Neuronal stem cell (in vitro differentiated cells): ENCODE measurements at regions not wholly inside any gene's neighbourhood (a gene's known extent, or its start where the extent isn't known, plus 50 kb on each side); places are given as distances from the start of the nearest gene placed in this dataset.
"Not testable (repeated sequence)": the region's sequence is repeated elsewhere in the genome, so short reads cannot be mapped to it uniquely, and the experiment has no call there.

Experiments
- DNase-seq: peaks from one replicate; pipeline ENCODE4 v3.0.0-alpha.2; 2013; ENCODE audit warnings: low spot score
- H2AFZ ChIP-seq: one replicate; pipeline ENCODE4 v1.6.1; 2013; ENCODE audit warnings: mild to moderate bottlenecking, low read length, inconsistent platforms
- H2AK5ac ChIP-seq: 2 replicates; pipeline ENCODE4 v1.6.1; 2013; ENCODE audit warnings: low read depth, mild to moderate bottlenecking, inconsistent platforms, low read length, moderate library complexity, mixed read lengths
- H2BK120ac ChIP-seq: 2 replicates; pipeline ENCODE4 v1.6.1; 2013; ENCODE audit warnings: low read depth, mild to moderate bottlenecking, inconsistent platforms, low read length, moderate library complexity, mixed read lengths
- H2BK12ac ChIP-seq: one replicate; pipeline ENCODE4 v1.6.1; 2013; ENCODE audit warnings: low read length, inconsistent platforms
- H2BK15ac ChIP-seq: 2 replicates; pipeline ENCODE4 v1.6.1; 2013; ENCODE audit warnings: mild to moderate bottlenecking, low read length, inconsistent platforms, mixed read lengths
- H2BK5ac ChIP-seq: one replicate; pipeline ENCODE4 v1.6.1; 2013; ENCODE audit warnings: inconsistent platforms, mild to moderate bottlenecking, low read length, moderate library complexity
- H3K14ac ChIP-seq: one replicate; pipeline ENCODE4 v1.6.1; 2013; ENCODE audit warnings: low read length, inconsistent platforms
- H3K18ac ChIP-seq: 2 replicates; pipeline ENCODE4 v1.6.1; 2013; ENCODE audit warnings: low read length, inconsistent platforms
- H3K23ac ChIP-seq: 2 replicates; pipeline ENCODE4 v1.6.1; 2013; ENCODE audit warnings: low read depth, mild to moderate bottlenecking, mixed read lengths, low read length, inconsistent platforms; ENCODE audit not compliant: poor library complexity
- H3K27ac ChIP-seq: replicated peaks from 3 replicates; pipeline ENCODE4 v1.5.1; 2013; ENCODE audit warnings: low read length, inconsistent platforms
- H3K27me3 ChIP-seq, 3 experiments: 2 replicates each; pipeline ENCODE4 v1.6.1; 2013; ENCODE audit warnings: low read length in 3 of 3, mild to moderate bottlenecking in 2 of 3, inconsistent platforms in 1 of 3, low read depth in 1 of 3, mixed read lengths in 1 of 3, moderate library complexity in 1 of 3; ENCODE audit not compliant: control insufficient read depth in 3 of 3, insufficient read depth in 3 of 3
- H3K36me3 ChIP-seq, 2 donors: replicated peaks in 1 of 2; 2 replicates each; pipeline ENCODE4 v1.6.1; 2013; ENCODE audit warnings: low read length in 2 of 2; ENCODE audit not compliant: control insufficient read depth in 2 of 2, insufficient read depth in 2 of 2
- H3K4ac ChIP-seq: 2 replicates; pipeline ENCODE4 v1.6.1; 2013; ENCODE audit warnings: inconsistent platforms, mild to moderate bottlenecking, low read length, moderate library complexity
- H3K4me1 ChIP-seq, 2 donors: 1 replicate in 1 of 2; 2 replicates in 1 of 2; pipeline ENCODE4 v1.6.1; 2013; ENCODE audit warnings: low read length in 2 of 2, low read depth in 1 of 2; ENCODE audit not compliant: control insufficient read depth in 2 of 2, insufficient read depth in 1 of 2
- H3K4me2 ChIP-seq: one replicate; pipeline ENCODE4 v1.6.1; 2013; ENCODE audit warnings: mild to moderate bottlenecking, low read length, inconsistent platforms; ENCODE audit not compliant: insufficient read depth, poor library complexity, severe bottlenecking
- H3K4me3 ChIP-seq, 2 donors: 2 replicates each; pipeline ENCODE4 v1.5.1; 2013; ENCODE audit warnings: low read length in 2 of 2, mild to moderate bottlenecking in 2 of 2, inconsistent platforms in 1 of 2, moderate library complexity in 1 of 2
- H3K79me1 ChIP-seq: one replicate; pipeline ENCODE4 v1.6.1; 2013; ENCODE audit warnings: low read depth, mild to moderate bottlenecking, inconsistent platforms, low read length, moderate library complexity
- H3K9ac ChIP-seq: one replicate; pipeline ENCODE4 v1.6.1; 2013; ENCODE audit warnings: mild to moderate bottlenecking, low read depth, low read length, inconsistent platforms; ENCODE audit not compliant: poor library complexity
- H3K9me3 ChIP-seq, 2 donors: replicated peaks in 1 of 2; 2 replicates each; pipeline versions ENCODE3 to v1.6.1; 2013; ENCODE audit warnings: low read length in 2 of 2, mild to moderate bottlenecking in 2 of 2, inconsistent platforms in 1 of 2, low read depth in 1 of 2, mixed read lengths in 1 of 2, moderate library complexity in 1 of 2; ENCODE audit not compliant: control insufficient read depth in 2 of 2, insufficient read depth in 1 of 2
- H4K8ac ChIP-seq: one replicate; pipeline ENCODE4 v1.6.1; 2013; ENCODE audit warnings: low read depth, mild to moderate bottlenecking, inconsistent platforms, low read length, moderate library complexity
- H4K91ac ChIP-seq: one replicate; pipeline ENCODE4 v1.6.1; 2013; ENCODE audit warnings: low read length, low read depth, mild to moderate bottlenecking, inconsistent platforms; ENCODE audit not compliant: poor library complexity
- WGBS, 2 donors: extraction: QIAGEN DNeasy Blood & Tissue Kit; methylation state at CpG; one replicate each; pipeline ENCODE4 v1.1.7; 2013; ENCODE audit warnings: missing lambda C conversion rate in 2 of 2, mixed read lengths in 1 of 2; ENCODE audit not compliant: insufficient read length in 2 of 2, insufficient replicate concordance in 1 of 2; ENCODE audit errors: extremely low coverage in 2 of 2; 5-methylcytosine and 5-hydroxymethylcytosine counted together

DNA sequence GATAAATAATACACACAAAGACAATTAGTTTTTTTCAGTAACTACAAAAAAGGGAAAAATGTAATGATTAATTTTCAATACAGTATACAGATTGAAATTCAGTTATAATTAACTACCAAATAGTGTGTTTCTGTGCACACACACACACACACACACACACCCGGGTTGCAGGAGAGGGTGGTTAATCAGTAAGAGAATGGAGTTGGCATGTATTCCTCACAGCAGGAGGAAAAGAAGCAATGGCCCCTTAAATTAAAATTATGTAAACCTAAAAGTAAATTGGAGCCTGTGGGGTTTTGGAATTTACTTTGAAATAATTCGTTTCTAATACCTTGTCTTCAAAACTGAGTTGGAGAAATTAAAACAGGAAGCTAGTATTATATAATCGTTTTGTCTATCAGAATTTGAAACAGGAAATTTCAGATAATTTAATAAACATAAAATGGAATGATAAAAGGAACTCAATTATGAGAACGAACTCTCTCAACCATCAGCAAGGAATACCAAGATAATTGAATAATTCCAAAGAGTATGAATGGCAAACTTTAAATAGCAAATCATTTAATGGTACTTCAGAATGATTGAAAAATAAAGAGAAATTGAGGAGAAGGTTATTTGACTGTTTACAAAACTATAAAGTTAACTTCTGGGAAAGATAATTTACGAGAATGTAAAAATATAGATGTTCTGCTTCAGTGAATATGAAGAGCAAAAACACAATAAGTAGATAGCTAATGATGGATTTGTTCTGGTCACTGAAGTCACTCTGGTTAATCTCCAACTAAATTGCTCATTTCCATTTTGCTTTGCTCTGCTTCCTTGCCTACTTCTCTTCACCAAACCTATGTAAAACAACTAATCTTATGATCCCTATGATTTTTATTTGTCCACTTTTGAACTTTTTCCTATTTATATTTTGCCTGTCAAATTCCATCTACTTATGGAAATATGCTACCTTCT, 547.9 kb upstream of the ZP4 start:
- H3K36me3 ChIP-seq = no peaks in the 10 kb centered on the region
- H3K27ac ChIP-seq = no peak overlapping the region
- H3K18ac ChIP-seq = no peak overlapping the region
- H2BK120ac ChIP-seq = no peak overlapping the region
- no peak overlapping the region for H2BK12ac ChIP-seq
- H3K23ac ChIP-seq = no peak overlapping the region
- H2BK5ac ChIP-seq = no peak overlapping the region
- H3K4me1 ChIP-seq = no peaks in the 10 kb centered on the region
- H3K79me1 ChIP-seq = no peaks in the 10 kb centered on the region
- no peak overlapping the region for H3K9ac ChIP-seq
- H2AK5ac ChIP-seq = no peak overlapping the region
- no peak overlapping the region for H4K91ac ChIP-seq
- no peak overlapping the region for H3K4ac ChIP-seq
- no peak overlapping the region for H4K8ac ChIP-seq
- no peak overlapping the region for H2BK15ac ChIP-seq
- no peak overlapping the region for H2AFZ ChIP-seq
- no peak overlapping the region for H3K14ac ChIP-seq
- H3K4me2 ChIP-seq = no peak overlapping the region
- no peak for DNase-seq
- no CpG with 5 or more reads among the region's 5 CpGs for WGBS, 2 donors
- H3K4me3 ChIP-seq = no peak overlapping the region
- H3K9me3 ChIP-seq = no peaks in the 10 kb centered on the region
- no peaks in the 10 kb centered on the region for H3K27me3 ChIP-seq

DNA sequence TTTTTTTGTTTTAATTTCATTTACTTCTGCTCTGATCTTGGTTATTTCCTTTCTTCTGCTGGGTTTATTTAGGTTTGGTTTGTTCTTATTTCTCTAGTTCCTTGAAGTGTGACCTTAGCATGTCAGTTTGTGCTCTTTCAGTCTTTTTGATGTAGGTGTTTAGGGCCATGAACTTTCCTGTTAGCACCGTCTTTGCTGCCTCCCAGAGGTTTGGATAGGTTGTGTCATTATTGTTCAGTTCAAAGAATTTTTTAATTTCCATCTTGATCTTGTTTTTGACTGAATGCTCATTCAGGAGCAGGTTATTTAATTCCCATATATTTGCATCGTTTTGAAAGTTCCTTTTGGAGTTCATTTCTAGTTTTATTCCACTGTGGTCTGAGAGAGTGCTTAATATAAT, 539.0 kb upstream of the ZP4 start:
- not testable (repeated sequence) for DNase-seq, H2BK12ac ChIP-seq, H2BK15ac ChIP-seq, H2BK120ac ChIP-seq, H2BK5ac ChIP-seq, H3K4ac ChIP-seq, H3K27ac ChIP-seq, H2AK5ac ChIP-seq, H4K91ac ChIP-seq, H3K27me3 ChIP-seq, H3K4me3 ChIP-seq, H3K36me3 ChIP-seq, H3K79me1 ChIP-seq, H3K9ac ChIP-seq, H3K14ac ChIP-seq, H3K23ac ChIP-seq, H3K4me2 ChIP-seq, H3K4me1 ChIP-seq, H4K8ac ChIP-seq, H2AFZ ChIP-seq, H3K9me3 ChIP-seq, H3K18ac ChIP-seq
- WGBS, 2 donors = no CpG with 5 or more reads among the region's 2 CpGs

DNA sequence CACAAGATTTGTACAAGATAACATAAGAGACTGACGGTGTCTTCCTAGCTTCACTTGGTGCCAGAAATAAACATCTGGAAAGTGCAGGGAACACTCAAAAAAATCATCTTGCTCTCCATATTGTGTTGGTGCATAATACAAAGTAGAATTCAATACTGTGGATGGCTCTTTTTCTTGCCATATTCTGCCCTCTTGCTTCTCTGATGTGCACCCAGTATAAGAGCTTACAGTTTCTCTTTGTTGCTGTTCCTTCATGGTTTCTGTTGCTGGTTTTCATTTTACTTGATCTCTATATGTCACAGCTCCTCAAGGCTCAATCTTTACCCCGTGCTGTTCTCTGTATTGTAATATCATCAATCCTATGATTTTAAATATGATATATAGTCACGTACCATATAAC, 528.5 kb upstream of the ZP4 start:
- Histone ChIP-seq H3K18ac (no peak overlapping the region), H2AFZ (no peak overlapping the region), H2BK120ac (no peak overlapping the region), H2BK15ac (no peak overlapping the region), H4K8ac (no peak overlapping the region), H3K36me3 (no peaks in the 10 kb centered on the region), H2BK5ac (no peak overlapping the region), H3K27me3 (no peaks in the 10 kb centered on the region), H2AK5ac (no peak overlapping the region), H2BK12ac (no peak overlapping the region), H3K23ac (no peak overlapping the region), H3K9ac (no peak overlapping the region), H3K9me3 (no peaks in the 10 kb centered on the region), H3K4me1 (no peaks in the 10 kb centered on the region), H3K14ac (no peak overlapping the region), H3K27ac (no peak overlapping the region), H3K4ac (no peak overlapping the region), H3K79me1 (no peaks in the 10 kb centered on the region), H3K4me3 (no peak overlapping the region), H4K91ac (no peak overlapping the region), H3K4me2 (no peak overlapping the region)
- WGBS, 2 donors = no CpG with 5 or more reads among the region's 3 CpGs
- DNase-seq = no peak

DNA sequence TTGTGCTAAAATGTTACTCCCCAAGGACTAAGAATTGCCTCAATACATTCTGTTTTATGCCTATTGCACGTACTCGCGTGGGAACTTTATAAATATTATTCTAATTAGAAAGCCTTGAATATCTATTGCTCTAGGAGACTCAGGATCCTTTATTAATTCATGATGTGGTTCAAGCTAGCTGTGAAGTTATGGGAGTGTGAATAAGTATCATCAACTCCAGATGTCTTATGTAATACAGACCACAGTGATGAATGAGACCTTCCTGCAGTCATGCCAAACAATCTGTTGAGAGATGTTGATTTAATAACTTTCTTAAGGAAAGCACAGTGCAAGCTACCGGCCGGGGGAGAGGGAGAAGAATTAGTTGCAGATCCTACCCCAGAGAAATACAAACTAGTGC, 519.2 kb upstream of the ZP4 start:
- H3K27me3 ChIP-seq = no peaks in the 10 kb centered on the region
- no peaks in the 10 kb centered on the region for H3K79me1 ChIP-seq
- no peak overlapping the region for H3K23ac ChIP-seq
- no peak overlapping the region for H2BK12ac ChIP-seq
- no peak overlapping the region for H3K4me3 ChIP-seq
- H3K18ac ChIP-seq = no peak overlapping the region
- no peak overlapping the region for H3K4ac ChIP-seq
- no peak overlapping the region for H2BK120ac ChIP-seq
- DNase-seq = no peak
- H2AK5ac ChIP-seq = no peak overlapping the region
- H3K9ac ChIP-seq = no peak overlapping the region
- H2BK15ac ChIP-seq = no peak overlapping the region
- no peak overlapping the region for H3K27ac ChIP-seq
- no peaks in the 10 kb centered on the region for H3K36me3 ChIP-seq
- no peak overlapping the region for H4K91ac ChIP-seq
- no peak overlapping the region for H4K8ac ChIP-seq
- no peak overlapping the region for H3K4me2 ChIP-seq
- H3K9me3 ChIP-seq = no peaks in the 10 kb centered on the region
- WGBS, 2 donors = no CpG with 5 or more reads among the region's 5 CpGs
- no peak overlapping the region for H2AFZ ChIP-seq
- no peaks in the 10 kb centered on the region for H3K4me1 ChIP-seq
- H3K14ac ChIP-seq = no peak overlapping the region
- H2BK5ac ChIP-seq = no peak overlapping the region
